WTC11 (cell line): ENCODE measurements at regions not wholly inside any gene's neighbourhood (a gene's known extent, or its start where the extent isn't known, plus 50 kb on each side); places are given as distances from the start of the nearest gene placed in this dataset.

ENCODE experiments used
- ATAC-seq: fragments of 200-7000 bp; cut with Tn5 transposase; 2 replicates; pipeline ENCODE4 v1.10.0; 2021; ENCODE audit warnings: mild to moderate bottlenecking, moderate library complexity
- CTCF ChIA-PET: fragments of 300-600 bp; sonication (Branson Sonifier 250); formaldehyde crosslinking; loops from one replicate; lab custom pipeline; 2021; ENCODE audit warnings: antibody characterized with exemption; lab: Charles Lee
- POLR2A ChIA-PET: fragments of 350-600 bp; sonication (Branson Sonifier 250); formaldehyde crosslinking; loops from one replicate; lab custom pipeline; 2021; ENCODE audit warnings: antibody characterized with exemption; lab: Charles Lee
- DNase-seq: peaks from one replicate; pipeline ENCODE4 v3.0.0; 2021; ENCODE audit warnings: low spot score
- H3K27ac Mint-ChIP-seq: 2 replicates; pipeline ENCODE4 v1.8.0; 2021; ENCODE audit warnings: mixed read lengths
- H3K27me3 Mint-ChIP-seq: 2 replicates; pipeline ENCODE4 v1.8.0; 2021; ENCODE audit warnings: low read depth, mild to moderate bottlenecking, moderate library complexity, mixed read lengths
- H3K36me3 Mint-ChIP-seq: 2 replicates; pipeline ENCODE4 v1.8.0; 2021; ENCODE audit warnings: mixed read lengths
- H3K4me1 Mint-ChIP-seq: 2 replicates; pipeline ENCODE4 v1.8.0; 2022; ENCODE audit warnings: mixed read lengths
- H3K4me3 Mint-ChIP-seq: 2 replicates; pipeline ENCODE4 v1.8.0; 2021; ENCODE audit warnings: mild to moderate bottlenecking, moderate library complexity, mixed read lengths
- H3K9me3 Mint-ChIP-seq: 2 replicates; pipeline ENCODE4 v1.8.0; 2021; ENCODE audit warnings: mixed read lengths
- ATF1 ChIP-seq: sonication (generic); formaldehyde crosslinking; IDR thresholded peaks from 2 replicates; pipeline ENCODE4 v1.8.1; 2023; ENCODE audit warnings: mild to moderate bottlenecking, moderate library complexity, missing genetic modification reagents
- ESRRA ChIP-seq: sonication (generic); formaldehyde crosslinking; IDR thresholded peaks from 2 replicates; pipeline ENCODE4 v1.8.1; 2022; ENCODE audit warnings: mild to moderate bottlenecking, missing genetic modification reagents, borderline replicate concordance
- FOXP1 ChIP-seq: sonication (generic); formaldehyde crosslinking; IDR thresholded peaks from 2 replicates; pipeline ENCODE4 v1.8.0; 2022; ENCODE audit warnings: missing genetic modification reagents, mild to moderate bottlenecking, moderate library complexity, borderline replicate concordance
- HMGA2 ChIP-seq: fragments of 250-450 bp; sonication (Bioruptor Pico); IDR thresholded peaks from 2 replicates; pipeline ENCODE4 v1.4.0; 2021; ENCODE audit warnings: mild to moderate bottlenecking, moderate library complexity
- JUN ChIP-seq: sonication (generic); formaldehyde crosslinking; IDR thresholded peaks from 2 replicates; pipeline ENCODE4 v1.8.0; 2023; ENCODE audit warnings: mild to moderate bottlenecking, missing genetic modification reagents
- KAT7 ChIP-seq: sonication (generic); formaldehyde crosslinking; IDR thresholded peaks from 2 replicates; pipeline ENCODE4 v1.8.1; 2023; ENCODE audit warnings: missing genetic modification reagents, mild to moderate bottlenecking, borderline replicate concordance
- NFATC4 ChIP-seq: fragments of 250-450 bp; sonication (Bioruptor Pico); IDR thresholded peaks from 2 replicates; pipeline ENCODE4 v1.9.0; 2021; ENCODE audit warnings: mild to moderate bottlenecking
- RORB ChIP-seq: fragments of 250-450 bp; sonication (Bioruptor Pico); IDR thresholded peaks from 2 replicates; pipeline ENCODE4 v1.9.0; 2021; ENCODE audit warnings: mild to moderate bottlenecking
- SMAD3 ChIP-seq: sonication (generic); formaldehyde crosslinking; IDR thresholded peaks from 2 replicates; pipeline ENCODE4 v1.8.0; 2022; ENCODE audit warnings: missing genetic modification reagents, mild to moderate bottlenecking, borderline replicate concordance
- SOX15 ChIP-seq: fragments of 250-450 bp; sonication (Bioruptor Pico); IDR thresholded peaks from 2 replicates; pipeline ENCODE4 v1.9.0; 2021; ENCODE audit warnings: mild to moderate bottlenecking
- ZNF317 ChIP-seq: sonication (generic); formaldehyde crosslinking; IDR thresholded peaks from 2 replicates; pipeline ENCODE4 v1.8.1; 2023; ENCODE audit warnings: low read depth, mild to moderate bottlenecking, moderate library complexity, missing genetic modification reagents, borderline replicate concordance
- ZNF423 ChIP-seq: fragments of 250-450 bp; sonication (Bioruptor Pico); IDR thresholded peaks from 2 replicates; pipeline ENCODE4 v2.1.2; 2022; ENCODE audit warnings: mild to moderate bottlenecking, moderate library complexity
- TF ChIP-seq, protein P1 (sequence below): fragments of 250-450 bp; sonication (Bioruptor Pico); IDR thresholded peaks from 2 replicates; pipeline ENCODE4 v1.9.0; 2021; ENCODE audit warnings: mild to moderate bottlenecking
- TF ChIP-seq, protein P2 (sequence below): fragments of 200-600 bp; IDR thresholded peaks from 2 replicates; pipeline ENCODE4 v1.8.0; 2022; ENCODE audit warnings: antibody characterized with exemption
- TF ChIP-seq, protein P3 (sequence below): sonication (generic); formaldehyde crosslinking; IDR thresholded peaks from 2 replicates; pipeline ENCODE4 v1.8.1; 2023; ENCODE audit warnings: mild to moderate bottlenecking, missing genetic modification reagents, moderate library complexity
- TF ChIP-seq, protein P4 (sequence below): fragments of 250-450 bp; sonication (Bioruptor Pico); IDR thresholded peaks from 2 replicates; pipeline ENCODE4 v1.9.0; 2021; ENCODE audit warnings: mild to moderate bottlenecking
- TF ChIP-seq, protein P5 (sequence below): fragments of 250-450 bp; sonication (Bioruptor Pico); IDR thresholded peaks from 2 replicates; pipeline ENCODE4 v2.1.2; 2022; ENCODE audit warnings: mild to moderate bottlenecking, moderate library complexity
- TF ChIP-seq, protein P6 (sequence below): sonication (generic); formaldehyde crosslinking; IDR thresholded peaks from 2 replicates; pipeline ENCODE4 v1.8.0; 2022; ENCODE audit warnings: mild to moderate bottlenecking, missing genetic modification reagents
- TF ChIP-seq, protein P7 (sequence below): fragments of 250-450 bp; sonication (Bioruptor Pico); conservative IDR thresholded peaks from 2 replicates; pipeline ENCODE4 v1.9.0; 2021; ENCODE audit warnings: mild to moderate bottlenecking
- TF ChIP-seq, protein P8 (sequence below): fragments of 250-450 bp; sonication (Bioruptor Pico); IDR thresholded peaks from 2 replicates; pipeline ENCODE4 v1.8.0; 2021; ENCODE audit warnings: mild to moderate bottlenecking

DNA sequence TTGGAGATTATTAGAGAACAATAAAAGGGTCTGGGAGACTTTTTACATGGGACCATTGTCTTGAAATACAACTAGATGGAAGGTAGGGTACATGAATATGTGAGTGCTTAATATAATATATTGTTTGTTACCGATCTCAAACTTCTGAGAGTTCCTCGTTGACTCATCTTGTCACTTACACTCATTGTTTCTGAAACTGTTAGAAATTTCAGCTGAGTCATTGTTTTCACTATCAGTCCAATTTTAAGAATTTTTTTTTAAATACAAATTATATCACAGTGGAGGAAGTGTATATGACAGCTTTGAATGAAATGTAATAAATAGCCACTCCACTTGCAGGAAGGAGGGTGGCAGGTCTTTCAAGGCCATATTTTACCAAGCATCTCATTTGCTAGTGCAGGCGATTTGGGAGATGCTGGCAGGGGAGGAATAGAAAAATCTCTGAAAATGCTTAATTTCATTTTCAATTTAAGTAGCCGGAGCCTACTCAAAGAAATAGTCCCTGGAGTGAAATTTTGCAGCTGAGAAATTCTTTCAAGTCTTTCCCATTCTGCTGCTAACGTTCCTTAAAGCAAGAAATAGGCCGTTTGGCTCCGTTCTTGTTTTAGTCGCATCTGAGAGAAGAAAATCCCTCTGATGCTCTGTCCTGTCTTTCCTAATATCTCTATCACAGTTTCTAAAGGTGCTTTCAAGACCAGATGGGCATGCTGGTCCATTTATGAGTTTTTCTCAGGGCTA, 1404.2 kb upstream of the CELF2 start:
- no peak for TF ChIP-seq SMAD3 (CRISPR knock-in tag)
- no peak for TF ChIP-seq ZNF317 (CRISPR knock-in tag)
- TF ChIP-seq, protein P1, sequence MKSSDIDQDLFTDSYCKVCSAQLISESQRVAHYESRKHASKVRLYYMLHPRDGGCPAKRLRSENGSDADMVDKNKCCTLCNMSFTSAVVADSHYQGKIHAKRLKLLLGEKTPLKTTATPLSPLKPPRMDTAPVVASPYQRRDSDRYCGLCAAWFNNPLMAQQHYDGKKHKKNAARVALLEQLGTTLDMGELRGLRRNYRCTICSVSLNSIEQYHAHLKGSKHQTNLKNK (CRISPR knock-in tag) = no peak
- TF ChIP-seq NFATC4 = no peak
- TF ChIP-seq KAT7 = no peak
- no peak for TF ChIP-seq ESRRA (CRISPR knock-in tag)
- no peak for TF ChIP-seq ZNF423 (CRISPR knock-in tag)
- TF ChIP-seq FOXP1 (CRISPR knock-in tag) = no peak
- TF ChIP-seq RORB (CRISPR knock-in tag) = no peak
- TF ChIP-seq JUN (CRISPR knock-in tag) = no peak
- TF ChIP-seq, protein P2, sequence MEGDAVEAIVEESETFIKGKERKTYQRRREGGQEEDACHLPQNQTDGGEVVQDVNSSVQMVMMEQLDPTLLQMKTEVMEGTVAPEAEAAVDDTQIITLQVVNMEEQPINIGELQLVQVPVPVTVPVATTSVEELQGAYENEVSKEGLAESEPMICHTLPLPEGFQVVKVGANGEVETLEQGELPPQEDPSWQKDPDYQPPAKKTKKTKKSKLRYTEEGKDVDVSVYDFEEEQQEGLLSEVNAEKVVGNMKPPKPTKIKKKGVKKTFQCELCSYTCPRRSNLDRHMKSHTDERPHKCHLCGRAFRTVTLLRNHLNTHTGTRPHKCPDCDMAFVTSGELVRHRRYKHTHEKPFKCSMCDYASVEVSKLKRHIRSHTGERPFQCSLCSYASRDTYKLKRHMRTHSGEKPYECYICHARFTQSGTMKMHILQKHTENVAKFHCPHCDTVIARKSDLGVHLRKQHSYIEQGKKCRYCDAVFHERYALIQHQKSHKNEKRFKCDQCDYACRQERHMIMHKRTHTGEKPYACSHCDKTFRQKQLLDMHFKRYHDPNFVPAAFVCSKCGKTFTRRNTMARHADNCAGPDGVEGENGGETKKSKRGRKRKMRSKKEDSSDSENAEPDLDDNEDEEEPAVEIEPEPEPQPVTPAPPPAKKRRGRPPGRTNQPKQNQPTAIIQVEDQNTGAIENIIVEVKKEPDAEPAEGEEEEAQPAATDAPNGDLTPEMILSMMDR = no peak
- no peak for TF ChIP-seq ATF1 (CRISPR knock-in tag)
- TF ChIP-seq, protein P3, sequence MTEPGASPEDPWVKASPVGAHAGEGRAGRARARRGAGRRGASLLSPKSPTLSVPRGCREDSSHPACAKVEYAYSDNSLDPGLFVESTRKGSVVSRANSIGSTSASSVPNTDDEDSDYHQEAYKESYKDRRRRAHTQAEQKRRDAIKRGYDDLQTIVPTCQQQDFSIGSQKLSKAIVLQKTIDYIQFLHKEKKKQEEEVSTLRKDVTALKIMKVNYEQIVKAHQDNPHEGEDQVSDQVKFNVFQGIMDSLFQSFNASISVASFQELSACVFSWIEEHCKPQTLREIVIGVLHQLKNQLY = no peak
- TF ChIP-seq, protein P4, sequence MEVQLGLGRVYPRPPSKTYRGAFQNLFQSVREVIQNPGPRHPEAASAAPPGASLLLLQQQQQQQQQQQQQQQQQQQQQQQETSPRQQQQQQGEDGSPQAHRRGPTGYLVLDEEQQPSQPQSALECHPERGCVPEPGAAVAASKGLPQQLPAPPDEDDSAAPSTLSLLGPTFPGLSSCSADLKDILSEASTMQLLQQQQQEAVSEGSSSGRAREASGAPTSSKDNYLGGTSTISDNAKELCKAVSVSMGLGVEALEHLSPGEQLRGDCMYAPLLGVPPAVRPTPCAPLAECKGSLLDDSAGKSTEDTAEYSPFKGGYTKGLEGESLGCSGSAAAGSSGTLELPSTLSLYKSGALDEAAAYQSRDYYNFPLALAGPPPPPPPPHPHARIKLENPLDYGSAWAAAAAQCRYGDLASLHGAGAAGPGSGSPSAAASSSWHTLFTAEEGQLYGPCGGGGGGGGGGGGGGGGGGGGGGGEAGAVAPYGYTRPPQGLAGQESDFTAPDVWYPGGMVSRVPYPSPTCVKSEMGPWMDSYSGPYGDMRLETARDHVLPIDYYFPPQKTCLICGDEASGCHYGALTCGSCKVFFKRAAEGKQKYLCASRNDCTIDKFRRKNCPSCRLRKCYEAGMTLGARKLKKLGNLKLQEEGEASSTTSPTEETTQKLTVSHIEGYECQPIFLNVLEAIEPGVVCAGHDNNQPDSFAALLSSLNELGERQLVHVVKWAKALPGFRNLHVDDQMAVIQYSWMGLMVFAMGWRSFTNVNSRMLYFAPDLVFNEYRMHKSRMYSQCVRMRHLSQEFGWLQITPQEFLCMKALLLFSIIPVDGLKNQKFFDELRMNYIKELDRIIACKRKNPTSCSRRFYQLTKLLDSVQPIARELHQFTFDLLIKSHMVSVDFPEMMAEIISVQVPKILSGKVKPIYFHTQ (CRISPR knock-in tag) = no peak
- no peak for TF ChIP-seq HMGA2 (CRISPR knock-in tag)
- TF ChIP-seq, protein P5, sequence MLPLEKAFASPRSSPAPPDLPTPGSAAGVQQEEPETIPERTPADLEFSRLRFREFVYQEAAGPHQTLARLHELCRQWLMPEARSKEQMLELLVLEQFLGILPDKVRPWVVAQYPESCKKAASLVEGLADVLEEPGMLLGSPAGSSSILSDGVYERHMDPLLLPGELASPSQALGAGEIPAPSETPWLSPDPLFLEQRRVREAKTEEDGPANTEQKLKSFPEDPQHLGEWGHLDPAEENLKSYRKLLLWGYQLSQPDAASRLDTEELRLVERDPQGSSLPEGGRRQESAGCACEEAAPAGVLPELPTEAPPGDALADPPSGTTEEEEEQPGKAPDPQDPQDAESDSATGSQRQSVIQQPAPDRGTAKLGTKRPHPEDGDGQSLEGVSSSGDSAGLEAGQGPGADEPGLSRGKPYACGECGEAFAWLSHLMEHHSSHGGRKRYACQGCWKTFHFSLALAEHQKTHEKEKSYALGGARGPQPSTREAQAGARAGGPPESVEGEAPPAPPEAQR (CRISPR knock-in tag) = no peak
- no peak for TF ChIP-seq SOX15 (CRISPR knock-in tag)
- TF ChIP-seq, protein P6, sequence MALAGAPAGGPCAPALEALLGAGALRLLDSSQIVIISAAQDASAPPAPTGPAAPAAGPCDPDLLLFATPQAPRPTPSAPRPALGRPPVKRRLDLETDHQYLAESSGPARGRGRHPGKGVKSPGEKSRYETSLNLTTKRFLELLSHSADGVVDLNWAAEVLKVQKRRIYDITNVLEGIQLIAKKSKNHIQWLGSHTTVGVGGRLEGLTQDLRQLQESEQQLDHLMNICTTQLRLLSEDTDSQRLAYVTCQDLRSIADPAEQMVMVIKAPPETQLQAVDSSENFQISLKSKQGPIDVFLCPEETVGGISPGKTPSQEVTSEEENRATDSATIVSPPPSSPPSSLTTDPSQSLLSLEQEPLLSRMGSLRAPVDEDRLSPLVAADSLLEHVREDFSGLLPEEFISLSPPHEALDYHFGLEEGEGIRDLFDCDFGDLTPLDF = no peak
- TF ChIP-seq, protein P7, sequence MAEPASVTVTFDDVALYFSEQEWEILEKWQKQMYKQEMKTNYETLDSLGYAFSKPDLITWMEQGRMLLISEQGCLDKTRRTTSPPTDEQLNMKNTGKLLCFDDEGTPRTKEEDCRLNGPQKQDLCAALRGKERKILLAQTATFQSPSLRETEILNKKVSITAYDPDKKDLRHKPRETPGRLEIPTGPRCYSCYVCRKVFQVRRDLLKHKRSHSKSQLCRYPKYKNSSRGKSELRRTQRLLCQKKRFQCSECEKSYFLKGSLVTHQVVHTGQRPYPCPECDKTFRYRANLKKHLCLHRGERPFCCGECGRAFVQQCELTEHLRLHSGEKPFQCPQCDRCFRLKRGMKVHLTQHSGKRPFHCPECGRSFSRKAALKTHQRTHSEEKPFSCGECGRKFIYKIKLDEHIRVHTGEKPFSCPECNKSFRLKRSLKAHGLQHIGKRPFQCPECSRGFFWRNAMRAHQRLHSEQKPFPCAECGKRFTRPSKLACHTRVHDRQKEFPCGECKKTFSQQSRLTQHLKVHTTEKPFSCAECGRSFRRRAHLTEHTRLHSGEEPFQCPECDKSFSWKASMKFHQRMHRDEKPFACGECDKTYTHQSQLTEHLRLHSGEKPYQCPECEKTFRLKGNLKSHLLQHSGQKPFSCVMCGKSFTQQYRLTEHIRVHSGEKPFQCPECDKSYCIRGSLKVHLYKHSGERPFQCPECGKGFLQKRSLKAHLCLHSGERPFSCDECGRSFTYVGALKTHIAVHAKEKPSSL (CRISPR knock-in tag) = no peak
- TF ChIP-seq, protein P8, sequence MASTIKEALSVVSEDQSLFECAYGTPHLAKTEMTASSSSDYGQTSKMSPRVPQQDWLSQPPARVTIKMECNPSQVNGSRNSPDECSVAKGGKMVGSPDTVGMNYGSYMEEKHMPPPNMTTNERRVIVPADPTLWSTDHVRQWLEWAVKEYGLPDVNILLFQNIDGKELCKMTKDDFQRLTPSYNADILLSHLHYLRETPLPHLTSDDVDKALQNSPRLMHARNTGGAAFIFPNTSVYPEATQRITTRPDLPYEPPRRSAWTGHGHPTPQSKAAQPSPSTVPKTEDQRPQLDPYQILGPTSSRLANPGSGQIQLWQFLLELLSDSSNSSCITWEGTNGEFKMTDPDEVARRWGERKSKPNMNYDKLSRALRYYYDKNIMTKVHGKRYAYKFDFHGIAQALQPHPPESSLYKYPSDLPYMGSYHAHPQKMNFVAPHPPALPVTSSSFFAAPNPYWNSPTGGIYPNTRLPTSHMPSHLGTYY (CRISPR knock-in tag) = no peak
- TF ChIP-seq, all 79 proteins: peak for 0
- H3K4me1 Mint-ChIP-seq = peaks cover 9% of the 10 kb centered on the region
- H3K27me3 Mint-ChIP-seq = no peaks in the 10 kb centered on the region
- H3K4me3 Mint-ChIP-seq = no peak overlapping the region
- ATAC-seq (no peak), DNase-seq (no peak)
- CTCF ChIA-PET = no interaction called here
- POLR2A ChIA-PET = no interaction called here
- no peak overlapping the region for H3K27ac Mint-ChIP-seq
- no peaks in the 10 kb centered on the region for H3K9me3 Mint-ChIP-seq
- no peaks in the 10 kb centered on the region for H3K36me3 Mint-ChIP-seq
